OCI-LY7 (cell line): ENCODE measurements at regions not wholly inside any gene's neighbourhood (a gene's known extent, or its start where the extent isn't known, plus 50 kb on each side); places are given as distances from the start of the nearest gene placed in this dataset.

Experiments used
- BruUV-seq: library from RNA; stranded (reverse); fragments of 400-500 nt; replicated peaks from 2 replicates; lab custom pipeline; 2021; lab: Mats Ljungman, UMichigan
- CTCF ChIA-PET: fragments of 300-600 bp; sonication (Branson Sonifier 250); formaldehyde crosslinking; loops from one replicate; lab custom pipeline; 2022; ENCODE audit warnings: antibody characterized with exemption; ENCODE audit not compliant: unreplicated experiment; lab: Charles Lee
- POLR2A ChIA-PET: fragments of 300-600 bp; sonication (Branson Sonifier 250); formaldehyde crosslinking; loops from one replicate; lab custom pipeline; 2022; ENCODE audit warnings: antibody characterized with exemption; lab: Charles Lee
- DNase-seq: peaks from one replicate; pipeline ENCODE4 v3.0.0-alpha.2; 2015; ENCODE audit warnings: low spot score
- H2AFZ ChIP-seq: fragments of 200-600 bp; sonication (generic), shearing (Covaris generic); 2 replicates; pipeline ENCODE4 v1.6.1; 2014; ENCODE audit warnings: mild to moderate bottlenecking, antibody characterized with exemption, low read length, moderate library complexity
- H3K27ac ChIP-seq: fragments of 200-600 bp; sonication (generic); 2 replicates; pipeline ENCODE4 v1.5.1; 2014; ENCODE audit warnings: mixed run types, low read depth, mild to moderate bottlenecking, moderate library complexity, low read length, inconsistent platforms; ENCODE audit not compliant: poor library complexity, severe bottlenecking
- H3K36me3 ChIP-seq: fragments of 200-600 bp; sonication (generic); 2 replicates; pipeline ENCODE4 v1.6.1; 2014; ENCODE audit warnings: mild to moderate bottlenecking, antibody characterized with exemption, low read length, moderate library complexity, mixed read lengths; ENCODE audit not compliant: insufficient read depth
- H3K4me1 ChIP-seq: fragments of 200-600 bp; sonication (generic); 2 replicates; pipeline ENCODE4 v1.5.1; 2014; ENCODE audit warnings: mild to moderate bottlenecking, low read length; ENCODE audit not compliant: insufficient read depth, poor library complexity, severe bottlenecking
- H3K4me2 ChIP-seq: fragments of 200-600 bp; sonication (generic); 2 replicates; pipeline ENCODE4 v1.6.1; 2014; ENCODE audit warnings: mild to moderate bottlenecking, low read length
- H3K4me3 ChIP-seq: fragments of 200-600 bp; sonication (generic); 2 replicates; pipeline ENCODE4 v1.5.1; 2014; ENCODE audit warnings: mild to moderate bottlenecking, low read depth, low read length; ENCODE audit not compliant: poor library complexity, severe bottlenecking
- H3K79me2 ChIP-seq: fragments of 200-600 bp; sonication (generic); 2 replicates; pipeline ENCODE4 v1.6.1; 2016; ENCODE audit warnings: low read depth, mild to moderate bottlenecking, low read length, moderate library complexity, mixed read lengths; ENCODE audit not compliant: insufficient read depth
- H3K9me2 ChIP-seq: fragments of 200-600 bp; sonication (generic); 2 replicates; pipeline ENCODE4 v1.6.1; 2016; ENCODE audit warnings: mild to moderate bottlenecking, low read length, mixed read lengths; ENCODE audit not compliant: insufficient read depth
- H3K9me3 ChIP-seq: fragments of 200-600 bp; sonication (generic); 2 replicates; pipeline ENCODE4 v1.6.1; 2014; ENCODE audit warnings: mild to moderate bottlenecking, mixed run types, low read length, mixed read lengths
- H4K20me1 ChIP-seq: fragments of 200-600 bp; sonication (generic); 2 replicates; pipeline ENCODE4 v1.6.1; 2014; ENCODE audit warnings: mild to moderate bottlenecking, antibody characterized with exemption, low read length, moderate library complexity, mixed read lengths; ENCODE audit not compliant: insufficient read depth
- EZH2phosphoT487 ChIP-seq: fragments of 200-600 bp; sonication (generic); IDR thresholded peaks from 2 replicates; pipeline ENCODE4 v1.6.1; 2018; ENCODE audit warnings: low read depth, borderline replicate concordance, mild to moderate bottlenecking, mixed run types, antibody characterized with exemption, low read length, moderate library complexity, mixed read lengths
- intact Hi-C: fragments of 100-400 bp; cut with micrococcal nuclease; formaldehyde crosslinking; loops from one replicate; pipeline ENCODE4 v1.10.0; 2022; ENCODE audit not compliant: unreplicated experiment
- TF ChIP-seq, protein P1 (sequence below): fragments of 200-600 bp; sonication (generic); conservative IDR thresholded peaks from 2 replicates; pipeline ENCODE4 v1.5.1; 2014; ENCODE audit warnings: mild to moderate bottlenecking, antibody characterized with exemption, low read length, moderate library complexity, mixed read lengths

DNA sequence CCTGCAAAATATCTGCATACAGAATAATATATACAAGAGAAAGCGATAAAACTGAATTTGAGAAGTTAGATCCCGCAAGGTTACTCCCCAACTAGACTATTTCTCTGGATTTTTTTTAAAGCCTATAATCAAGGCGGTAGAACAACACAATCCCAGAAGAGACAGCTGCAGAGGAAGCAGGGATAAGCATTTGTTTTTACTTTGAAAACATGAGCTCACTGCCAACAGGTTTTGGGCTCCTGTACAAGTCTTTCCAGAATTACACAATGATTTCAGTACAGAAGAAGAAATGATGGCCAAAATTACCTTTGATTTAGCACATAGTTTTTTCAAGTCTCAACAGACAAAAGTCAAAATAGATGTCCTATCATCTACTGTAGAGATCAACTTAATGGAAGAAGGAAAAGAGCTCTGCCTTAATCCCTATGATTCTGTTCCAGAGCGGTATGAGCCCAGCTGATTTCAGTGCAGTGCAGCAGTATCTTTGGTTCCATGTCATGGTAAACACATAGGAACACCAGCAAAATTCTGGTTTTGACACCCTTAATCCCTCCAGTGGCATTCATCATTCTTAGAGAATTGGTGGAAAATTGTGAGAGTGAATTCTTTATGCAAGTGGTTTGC is 304.3 kb downstream of the HDGFL1 start:
- TF ChIP-seq, protein P1, sequence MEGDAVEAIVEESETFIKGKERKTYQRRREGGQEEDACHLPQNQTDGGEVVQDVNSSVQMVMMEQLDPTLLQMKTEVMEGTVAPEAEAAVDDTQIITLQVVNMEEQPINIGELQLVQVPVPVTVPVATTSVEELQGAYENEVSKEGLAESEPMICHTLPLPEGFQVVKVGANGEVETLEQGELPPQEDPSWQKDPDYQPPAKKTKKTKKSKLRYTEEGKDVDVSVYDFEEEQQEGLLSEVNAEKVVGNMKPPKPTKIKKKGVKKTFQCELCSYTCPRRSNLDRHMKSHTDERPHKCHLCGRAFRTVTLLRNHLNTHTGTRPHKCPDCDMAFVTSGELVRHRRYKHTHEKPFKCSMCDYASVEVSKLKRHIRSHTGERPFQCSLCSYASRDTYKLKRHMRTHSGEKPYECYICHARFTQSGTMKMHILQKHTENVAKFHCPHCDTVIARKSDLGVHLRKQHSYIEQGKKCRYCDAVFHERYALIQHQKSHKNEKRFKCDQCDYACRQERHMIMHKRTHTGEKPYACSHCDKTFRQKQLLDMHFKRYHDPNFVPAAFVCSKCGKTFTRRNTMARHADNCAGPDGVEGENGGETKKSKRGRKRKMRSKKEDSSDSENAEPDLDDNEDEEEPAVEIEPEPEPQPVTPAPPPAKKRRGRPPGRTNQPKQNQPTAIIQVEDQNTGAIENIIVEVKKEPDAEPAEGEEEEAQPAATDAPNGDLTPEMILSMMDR: no peak
- no peak for TF ChIP-seq EZH2phosphoT487
- CTCF ChIA-PET: no interaction called here
- no peaks in the 10 kb centered on the region for H3K9me3 ChIP-seq

DNA sequence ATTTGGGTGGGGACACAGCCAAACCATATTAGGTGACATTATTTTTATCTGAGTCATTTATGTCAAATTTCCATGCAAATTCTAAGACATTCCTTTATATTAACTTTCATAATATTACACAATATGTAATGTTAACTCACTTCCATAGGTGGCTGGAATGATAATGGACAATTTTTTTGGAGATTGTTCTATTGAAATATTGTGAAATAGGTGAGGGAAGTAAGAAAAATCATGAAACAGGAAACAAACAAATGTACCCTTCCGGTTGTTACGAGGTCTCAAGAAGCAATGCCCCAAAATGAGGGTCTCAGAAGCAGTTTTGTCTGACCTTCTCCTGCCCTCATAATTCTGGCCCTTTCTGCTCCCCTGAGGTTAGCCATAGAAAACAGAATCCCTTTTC is 306.5 kb downstream of the HDGFL1 start:
- Histone ChIP-seq H2AFZ (no peak overlapping the region), H3K9me2 (no peaks in the 10 kb centered on the region), H3K27ac (no peak overlapping the region), H3K4me2 (no peak overlapping the region), H3K79me2 (no peaks in the 10 kb centered on the region), H3K36me3 (no peaks in the 10 kb centered on the region), H3K4me1 (no peaks in the 10 kb centered on the region), H3K4me3 (no peak overlapping the region), H3K9me3 (no peaks in the 10 kb centered on the region), H4K20me1 (no peaks in the 10 kb centered on the region)
- no peak for DNase-seq
- CTCF ChIA-PET: no interaction called here
- TF ChIP-seq, protein P1: no peak
- no peak for TF ChIP-seq EZH2phosphoT487
- POLR2A ChIA-PET: no interaction called here
- BruUV-seq: no TSS peak
- intact Hi-C loops: no loop called here

More for the DNA sequence above, 304.3 kb downstream of the HDGFL1 start:
- POLR2A ChIA-PET: no interaction called here
- Histone ChIP-seq H4K20me1 (no peaks in the 10 kb centered on the region), H3K9me2 (no peaks in the 10 kb centered on the region), H3K4me1 (no peaks in the 10 kb centered on the region), H3K27ac (no peak overlapping the region), H3K79me2 (no peaks in the 10 kb centered on the region), H3K36me3 (no peaks in the 10 kb centered on the region), H3K4me3 (no peak overlapping the region), H3K4me2 (no peak overlapping the region), H2AFZ (no peak overlapping the region)
- no peak for DNase-seq
- intact Hi-C loops: no loop called here
- no TSS peak for BruUV-seq

DNA sequence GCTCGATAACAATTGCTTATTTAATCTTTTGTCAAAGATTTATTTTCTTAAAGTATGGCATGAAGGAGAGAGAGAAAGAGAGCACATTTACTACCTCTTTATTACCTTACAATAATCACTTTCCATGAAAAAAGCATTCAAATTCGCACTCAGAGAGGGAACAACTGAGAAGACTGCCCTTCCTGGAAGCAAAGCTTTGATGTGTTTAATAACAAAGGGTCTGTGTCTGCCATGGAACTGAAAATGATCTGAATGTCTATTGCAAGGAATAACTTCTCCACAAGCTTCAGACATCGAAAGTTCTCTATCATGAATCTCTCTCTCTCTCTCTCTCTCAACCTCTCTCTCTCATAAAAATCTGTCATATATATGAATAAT is 308.9 kb downstream of the HDGFL1 start:
- ChIA-PET POLR2A (no interaction called here), CTCF (no interaction called here)
- Histone ChIP-seq H3K4me1 (no peaks in the 10 kb centered on the region), H3K9me2 (no peaks in the 10 kb centered on the region), H3K4me2 (no peak overlapping the region), H4K20me1 (no peaks in the 10 kb centered on the region), H3K36me3 (no peaks in the 10 kb centered on the region), H3K4me3 (no peak overlapping the region), H2AFZ (no peak overlapping the region), H3K79me2 (no peaks in the 10 kb centered on the region), H3K9me3 (no peaks in the 10 kb centered on the region), H3K27ac (no peak overlapping the region)
- no peak for DNase-seq
- intact Hi-C loops: no loop called here
- TF ChIP-seq EZH2phosphoT487: no peak
- TF ChIP-seq, protein P1: no peak
- BruUV-seq: no TSS peak
